Gastrocnemius medialis (tissue), 4 donors: ENCODE measurements at regions not wholly inside any gene's neighbourhood (a gene's known extent, or its start where the extent isn't known, plus 50 kb on each side); places are given as distances from the start of the nearest gene placed in this dataset.

Experiments
- POLR2A ChIP-seq, 2 donors: fragments of 450-650 bp; IDR thresholded peaks; one replicate each; pipeline ENCODE4 v1.6.1; 2017; ENCODE audit warnings: antibody characterized with exemption in 2 of 2, mild to moderate bottlenecking in 2 of 2, moderate library complexity in 2 of 2
- TF ChIP-seq, protein P1 (sequence below), 5 experiments: fragments of 450-650 bp in 3 of 5; fragments of 200-600 bp in 2 of 5; sonication (generic) in 2 of 5; IDR thresholded peaks in 4 of 5; conservative IDR thresholded peaks in 1 of 5; 1 replicate in 4 of 5; 2 replicates in 1 of 5; pipeline ENCODE4 v1.5.1; 2016 to 2019; ENCODE audit warnings: antibody characterized with exemption in 5 of 5, mild to moderate bottlenecking in 3 of 5, moderate library complexity in 3 of 5

DNA sequence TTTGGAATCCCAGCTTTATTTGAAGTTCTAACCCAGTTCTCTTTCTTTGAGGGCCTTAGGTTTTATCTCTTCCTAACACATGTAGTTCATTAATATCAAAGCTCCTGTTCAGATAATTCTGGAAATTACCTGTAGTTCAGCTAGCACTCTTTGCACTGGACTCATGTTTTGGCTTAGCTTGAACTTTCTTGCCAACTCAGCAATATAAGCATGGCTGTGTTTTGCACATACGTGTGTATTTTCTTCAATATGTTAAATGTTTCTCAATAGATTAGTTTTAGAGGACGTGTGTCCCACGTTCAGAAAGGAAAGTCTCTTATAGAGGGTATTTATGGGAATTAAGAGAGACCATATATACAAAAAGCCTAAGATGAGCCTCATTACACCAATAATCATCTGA lies 271.8 kb upstream of the USP25 start:
- TF ChIP-seq POLR2A (IDR thresholded peaks at IDR 0.05): no peak
- TF ChIP-seq, protein P1, sequence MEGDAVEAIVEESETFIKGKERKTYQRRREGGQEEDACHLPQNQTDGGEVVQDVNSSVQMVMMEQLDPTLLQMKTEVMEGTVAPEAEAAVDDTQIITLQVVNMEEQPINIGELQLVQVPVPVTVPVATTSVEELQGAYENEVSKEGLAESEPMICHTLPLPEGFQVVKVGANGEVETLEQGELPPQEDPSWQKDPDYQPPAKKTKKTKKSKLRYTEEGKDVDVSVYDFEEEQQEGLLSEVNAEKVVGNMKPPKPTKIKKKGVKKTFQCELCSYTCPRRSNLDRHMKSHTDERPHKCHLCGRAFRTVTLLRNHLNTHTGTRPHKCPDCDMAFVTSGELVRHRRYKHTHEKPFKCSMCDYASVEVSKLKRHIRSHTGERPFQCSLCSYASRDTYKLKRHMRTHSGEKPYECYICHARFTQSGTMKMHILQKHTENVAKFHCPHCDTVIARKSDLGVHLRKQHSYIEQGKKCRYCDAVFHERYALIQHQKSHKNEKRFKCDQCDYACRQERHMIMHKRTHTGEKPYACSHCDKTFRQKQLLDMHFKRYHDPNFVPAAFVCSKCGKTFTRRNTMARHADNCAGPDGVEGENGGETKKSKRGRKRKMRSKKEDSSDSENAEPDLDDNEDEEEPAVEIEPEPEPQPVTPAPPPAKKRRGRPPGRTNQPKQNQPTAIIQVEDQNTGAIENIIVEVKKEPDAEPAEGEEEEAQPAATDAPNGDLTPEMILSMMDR (IDR thresholded peaks at IDR 0.05 in 4 of 5, conservative IDR thresholded peaks at IDR 0.05 in 1 of 5): no peak
